NCI-H2029 treated with DMSO at 0.1 percent for 48 hours (cell line): ENCODE measurements at regions not wholly inside any gene's neighbourhood (a gene's known extent, or its start where the extent isn't known, plus 50 kb on each side); places are given as distances from the start of the nearest gene placed in this dataset.
"Not testable (repeated sequence)": the region's sequence is repeated elsewhere in the genome, so short reads cannot be mapped to it uniquely, and the experiment has no call there.

Source experiments
- DNase-seq: peaks from one replicate; lab custom pipeline; 2025; lab: John Stamatoyannopoulos, UW

DNA sequence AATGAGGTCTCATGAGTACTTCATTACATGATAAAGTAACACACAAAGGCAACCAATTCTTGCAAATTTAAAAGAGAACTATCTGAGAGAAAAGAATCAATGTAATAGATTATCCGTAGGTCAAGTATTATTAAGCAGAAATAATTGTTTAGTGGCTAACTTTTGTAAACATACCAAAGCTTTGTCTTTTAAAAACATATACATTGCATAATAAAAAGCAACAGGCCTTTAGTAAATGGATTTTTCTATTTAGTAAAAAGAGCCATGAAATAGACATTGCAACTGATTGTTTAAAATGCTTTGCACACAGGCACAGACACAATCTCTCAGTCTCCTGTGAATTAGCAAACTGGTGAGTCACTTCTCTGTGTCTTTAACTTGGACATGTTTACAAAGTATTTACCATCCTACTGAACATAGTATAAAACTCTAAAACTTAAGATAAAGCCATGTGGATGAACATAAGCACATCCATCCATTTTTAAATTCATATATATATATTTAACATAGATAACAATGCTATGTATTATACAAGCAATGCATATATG lies 518.7 kb upstream of the MGAT4C start:
- DNase-seq: no peak

DNA sequence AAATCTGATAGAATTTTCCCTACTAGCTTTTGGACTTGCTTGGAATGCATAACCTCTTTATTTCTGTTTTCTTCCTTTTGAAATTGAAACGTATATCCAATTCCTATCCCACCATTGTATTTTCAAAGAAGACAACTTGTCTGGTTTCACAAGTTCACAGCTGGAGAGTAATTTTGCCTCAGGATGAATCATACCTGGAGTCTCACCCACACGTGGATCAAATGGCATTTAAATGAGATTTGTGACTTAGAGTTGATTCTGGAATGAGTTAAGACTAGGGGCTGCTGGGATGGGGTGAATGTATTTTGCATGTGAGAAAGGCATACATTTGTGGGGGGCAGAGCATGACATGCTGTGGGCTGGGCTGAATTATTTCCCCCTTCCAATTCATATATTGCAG lies 516.5 kb upstream of the MGAT4C start:
- DNase-seq: no peak

DNA sequence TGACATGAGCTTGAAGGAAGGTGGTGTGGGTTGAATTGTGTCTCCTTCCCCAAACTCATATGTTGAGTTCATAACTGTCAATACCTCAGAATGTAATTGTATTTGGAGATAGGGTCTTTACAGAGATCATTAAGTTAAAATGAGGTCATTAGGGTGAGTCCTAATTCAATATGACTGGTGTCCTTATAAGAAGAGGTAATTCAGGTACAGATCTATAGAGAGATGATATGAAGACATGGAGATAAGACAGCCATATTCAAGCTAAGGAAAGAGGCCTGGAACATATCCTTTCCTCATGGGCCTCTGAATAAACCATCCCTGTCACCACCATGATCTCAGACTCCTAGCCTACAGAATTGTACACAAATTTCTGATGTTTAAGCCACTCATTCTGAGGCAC lies 514.7 kb upstream of the MGAT4C start:
- no peak for DNase-seq

DNA sequence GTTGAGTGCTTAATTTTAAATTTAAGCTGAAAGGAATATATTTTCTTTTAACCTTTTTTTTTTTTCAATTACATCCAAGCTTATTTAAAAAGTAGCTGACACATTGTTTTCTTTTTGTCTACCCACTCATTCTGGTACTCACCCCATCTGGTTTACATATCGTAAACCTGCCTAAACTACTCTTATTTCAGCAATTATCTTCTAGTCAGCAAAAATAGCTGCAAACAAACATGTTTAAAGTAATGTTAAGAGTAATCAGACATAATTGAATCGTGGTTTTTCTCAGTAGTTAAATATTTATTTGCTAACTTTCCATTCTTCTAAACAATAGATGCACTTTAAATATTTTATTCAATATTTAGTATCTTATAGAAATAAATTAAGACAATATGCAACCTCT lies 492.7 kb upstream of the MGAT4C start:
- no peak for DNase-seq

DNA sequence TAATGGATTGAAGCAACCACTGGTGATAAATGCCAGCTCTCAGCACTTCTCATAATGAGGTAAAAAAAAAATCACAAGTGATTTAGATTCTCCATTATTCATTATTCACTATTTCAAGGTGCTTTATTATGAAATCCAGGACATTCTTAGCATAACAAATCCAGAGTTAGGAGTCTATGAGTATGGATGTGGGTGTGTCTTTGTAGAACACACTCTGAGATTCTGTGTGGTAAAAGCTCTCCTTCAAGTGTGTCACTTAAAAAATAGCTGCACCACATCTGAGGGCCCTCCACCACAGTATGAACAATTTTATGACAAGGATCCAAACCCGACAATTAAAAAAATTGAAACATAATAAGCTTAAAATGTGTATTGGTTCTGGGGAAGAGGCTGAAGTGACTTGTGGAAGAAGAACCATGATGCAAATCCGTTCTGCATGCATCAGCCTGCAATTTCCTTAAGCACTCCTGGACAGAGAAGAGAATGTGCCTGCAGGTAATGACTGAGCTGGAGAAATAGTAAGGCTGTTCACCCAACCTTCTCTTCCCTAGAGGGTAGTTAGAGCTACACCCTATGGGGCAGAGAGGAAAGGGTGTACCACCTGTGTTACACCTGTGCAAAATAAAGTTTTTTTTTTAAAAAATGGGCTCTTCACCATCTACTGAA lies 488.5 kb upstream of the MGAT4C start:
- DNase-seq: no peak

DNA sequence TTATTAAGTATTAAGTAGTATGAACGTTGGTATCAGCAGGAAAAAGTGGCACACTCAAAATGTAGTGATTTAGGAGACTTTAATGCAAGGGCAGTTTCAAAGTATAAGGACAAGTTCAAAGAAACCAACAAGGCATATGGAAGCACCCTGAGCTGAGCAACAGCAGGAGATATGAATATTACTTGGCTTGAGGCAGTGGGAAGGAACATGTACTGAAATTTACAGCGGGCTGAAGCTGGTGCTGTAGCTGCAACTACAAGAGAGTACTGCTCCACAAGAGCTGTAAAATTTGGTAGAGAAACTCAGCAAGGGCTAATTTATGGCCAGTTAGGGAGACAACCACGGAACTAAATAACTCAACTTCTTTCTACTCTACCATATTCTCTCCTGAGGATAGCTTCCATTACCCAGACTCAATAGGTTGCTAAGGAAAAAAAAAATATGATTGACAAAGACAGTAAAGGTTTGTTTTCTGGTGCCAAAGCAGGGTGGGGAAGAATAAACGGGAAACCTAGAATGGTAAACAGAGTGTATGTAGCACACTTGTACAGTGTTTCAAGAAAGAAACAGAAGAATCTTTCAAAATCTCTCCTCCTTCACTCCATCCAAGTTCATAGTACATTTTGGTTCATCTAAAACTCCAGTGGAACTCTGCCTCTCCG lies 487.8 kb upstream of the MGAT4C start:
- DNase-seq: no peak

DNA sequence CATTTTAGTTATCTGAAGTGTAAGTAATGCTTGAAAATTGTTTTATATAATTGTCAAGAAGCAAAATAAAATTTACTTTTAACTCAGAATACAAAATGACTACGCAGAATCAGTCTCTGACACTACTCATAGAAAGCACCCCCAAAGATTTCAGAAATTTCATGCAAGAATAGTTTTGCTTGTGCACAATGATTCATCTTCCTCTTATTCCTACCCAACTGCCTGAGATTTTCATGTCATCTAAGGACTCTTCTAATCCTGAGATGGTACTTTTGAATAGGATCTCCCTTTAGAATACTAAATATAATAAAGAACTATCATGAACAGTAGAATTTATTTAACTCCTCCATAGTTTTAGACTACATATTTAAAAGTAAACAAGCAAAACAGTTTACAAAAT lies 485.3 kb upstream of the MGAT4C start:
- DNase-seq: no peak

DNA sequence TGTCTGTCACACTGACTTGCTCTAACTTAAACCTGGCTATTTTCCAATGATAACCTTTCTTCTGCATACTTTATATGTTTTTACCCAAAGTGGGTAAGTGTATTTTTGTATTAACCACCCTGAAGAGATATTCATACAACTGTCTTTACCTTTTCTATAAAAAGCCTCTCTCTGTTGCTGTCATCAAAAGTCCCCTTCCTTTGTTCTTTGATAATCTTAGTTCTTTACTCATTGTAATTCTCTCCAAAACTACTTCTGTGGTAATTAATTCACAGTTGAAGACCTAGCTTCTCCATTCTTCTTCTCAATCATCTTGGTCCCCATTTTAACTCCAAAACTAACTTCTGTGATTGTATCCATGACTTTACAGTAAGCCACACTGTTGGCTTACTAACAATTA lies 479.7 kb upstream of the MGAT4C start:
- no peak for DNase-seq

DNA sequence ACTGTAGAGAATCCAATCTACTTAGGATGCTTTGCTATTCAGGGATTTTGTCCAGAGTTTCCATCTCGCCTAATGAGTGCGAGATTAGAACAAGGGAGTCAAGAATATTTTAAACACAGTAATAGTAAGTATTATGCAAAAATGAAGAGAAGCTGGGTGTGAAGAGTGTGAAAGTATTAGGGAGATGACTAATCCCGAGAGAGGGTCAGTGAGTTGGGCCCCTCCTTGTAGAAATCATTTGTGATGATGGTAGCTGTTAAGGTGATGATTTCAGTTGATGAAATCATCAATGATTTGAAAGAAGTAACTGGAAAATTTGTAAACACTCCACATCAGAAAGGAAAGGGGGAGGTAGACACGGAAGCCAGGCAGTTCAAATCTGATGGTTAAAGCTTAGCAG lies 478.9 kb upstream of the MGAT4C start:
- DNase-seq: no peak

DNA sequence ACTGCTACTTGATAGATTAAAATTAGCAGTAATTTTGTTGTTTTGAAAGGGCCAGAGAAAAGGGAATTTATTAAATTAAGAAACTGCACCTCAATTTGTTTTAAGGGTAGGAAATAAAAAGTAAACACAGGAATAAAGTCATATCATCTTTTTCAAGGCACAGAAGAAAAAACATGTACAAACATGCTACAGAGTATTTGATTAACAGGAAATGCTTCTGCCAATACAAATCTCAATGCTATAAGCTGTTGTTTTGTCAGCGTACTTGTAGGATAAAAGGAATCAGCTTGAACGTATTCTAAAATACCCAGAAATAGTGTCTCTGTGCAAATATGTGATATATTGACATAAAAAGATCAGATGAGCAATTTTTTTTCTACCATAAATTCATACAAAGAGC lies 474.0 kb upstream of the MGAT4C start:
- DNase-seq: no peak

DNA sequence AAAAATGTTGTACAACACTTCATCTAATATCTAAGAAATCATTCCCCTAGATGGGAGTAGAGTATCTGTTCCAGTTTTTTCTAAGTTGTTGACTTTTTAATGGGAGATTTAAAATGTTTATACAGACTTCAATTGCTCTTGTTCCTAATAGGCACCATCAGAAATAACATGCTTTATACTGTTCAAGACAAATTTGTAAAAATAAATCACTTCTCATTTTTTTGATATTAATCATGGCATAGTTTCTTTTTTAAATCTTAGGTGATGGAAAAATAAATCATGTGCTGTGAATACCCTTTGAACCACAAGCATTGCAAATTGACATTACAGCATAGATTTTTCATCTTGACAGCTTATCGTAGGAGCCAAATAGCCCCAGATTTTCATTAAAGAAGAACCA lies 473.5 kb upstream of the MGAT4C start:
- DNase-seq: no peak

DNA sequence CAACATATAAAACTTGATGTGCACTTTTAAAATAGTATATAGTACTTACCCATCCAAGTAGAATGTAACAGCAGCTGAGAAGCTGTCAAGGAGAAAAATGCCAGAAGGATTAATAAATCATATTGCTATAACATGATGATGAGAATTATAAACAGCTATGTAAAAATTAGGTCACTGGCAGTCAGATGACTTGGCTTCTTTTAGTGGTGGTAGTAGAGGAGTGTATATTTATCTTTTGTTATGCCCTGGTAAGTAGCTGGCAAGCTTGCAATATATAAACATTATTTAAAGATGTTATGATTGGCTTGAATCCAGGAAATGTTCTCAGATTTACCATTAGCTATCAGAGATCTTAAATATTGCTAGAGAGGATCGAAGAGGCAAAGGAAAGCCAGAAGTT lies 471.0 kb upstream of the MGAT4C start:
- peak; percentile 58 for DNase-seq

DNA sequence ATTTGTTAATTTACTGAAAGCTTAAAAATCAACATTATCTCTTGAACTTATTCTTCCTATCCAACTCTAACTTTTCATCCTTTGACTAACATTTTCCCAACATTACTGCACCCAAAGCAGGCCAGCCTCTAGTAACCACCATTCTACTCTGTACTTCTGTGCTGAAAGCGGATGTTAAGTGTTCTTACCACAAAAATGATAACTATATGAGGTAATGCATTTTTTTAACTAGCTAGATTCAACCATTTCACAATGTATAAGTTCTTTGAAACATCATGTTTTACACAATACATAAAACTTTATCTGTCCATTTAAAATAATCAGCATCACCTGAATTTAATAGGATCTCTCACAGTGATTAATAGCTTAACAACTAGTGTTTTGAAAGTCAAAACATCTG lies 468.5 kb upstream of the MGAT4C start:
- no peak for DNase-seq

DNA sequence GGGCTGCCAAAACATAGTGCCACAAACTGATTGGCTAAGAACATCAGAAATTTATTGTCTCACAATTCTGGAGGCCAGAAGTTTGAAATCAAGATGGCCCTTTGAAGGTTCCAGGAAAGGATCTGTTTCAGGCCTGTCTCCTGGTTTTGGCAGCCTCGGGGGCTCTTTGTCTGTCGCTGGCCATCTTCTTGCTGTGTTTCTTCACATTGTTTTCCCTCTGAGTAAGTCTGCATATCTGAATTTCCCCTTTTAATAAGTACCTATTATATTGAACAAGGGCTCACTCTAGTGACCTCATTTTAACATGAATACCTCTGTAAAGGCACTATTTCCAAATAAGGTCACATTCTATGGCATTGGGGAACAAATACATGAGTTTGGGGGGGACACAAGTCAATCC lies 467.1 kb upstream of the MGAT4C start:
- no peak for DNase-seq

DNA sequence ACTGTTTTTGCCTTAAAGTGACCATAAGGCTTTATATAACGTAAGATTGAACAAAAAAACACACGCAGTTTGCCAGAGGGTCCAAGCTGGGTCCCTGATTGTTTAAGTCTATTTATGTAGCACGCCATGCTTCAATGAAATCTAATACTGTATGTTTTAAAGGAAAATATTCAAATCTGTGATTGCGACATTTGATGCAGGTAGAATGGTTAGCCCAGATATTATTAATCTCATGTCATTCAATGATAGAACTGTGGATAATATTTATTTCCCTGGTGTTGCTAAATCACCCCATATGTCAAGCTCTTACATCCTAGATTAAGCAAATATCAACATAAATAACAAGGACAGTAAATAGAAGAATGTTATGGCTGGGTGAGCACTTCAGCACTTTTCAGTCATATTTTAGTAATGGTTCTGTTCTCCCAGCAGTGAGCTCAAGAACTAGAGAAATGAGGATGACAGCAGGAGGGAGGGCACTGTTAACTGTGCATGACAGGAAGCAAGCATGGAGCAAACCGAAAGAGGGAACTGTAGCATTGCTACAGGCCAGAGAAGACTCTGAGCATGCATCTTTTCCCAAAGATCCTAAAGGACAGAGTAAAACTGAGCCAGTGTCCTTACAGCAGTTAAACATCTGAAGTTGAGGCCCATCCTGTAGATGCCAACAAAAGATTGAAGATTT lies 465.7 kb upstream of the MGAT4C start:
- no peak for DNase-seq

DNA sequence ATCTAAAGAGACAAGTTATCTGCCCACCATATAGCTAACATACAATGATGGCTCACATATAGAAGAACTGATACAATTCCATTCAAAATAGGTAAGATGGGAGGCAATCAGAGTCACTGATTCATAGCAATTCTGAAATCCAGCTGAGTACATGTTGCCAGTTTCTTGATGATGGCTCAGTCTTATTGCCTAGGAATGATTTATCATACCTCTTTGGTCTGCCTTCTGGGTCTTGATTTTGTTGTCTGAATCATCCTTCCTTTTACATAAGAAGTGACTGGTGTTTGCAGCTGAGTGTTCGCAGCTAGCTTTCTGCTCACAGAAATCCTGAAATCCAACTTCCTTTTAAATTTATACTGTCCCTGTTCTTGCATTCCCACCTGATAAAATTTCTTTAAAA lies 463.2 kb upstream of the MGAT4C start:
- DNase-seq: no peak

DNA sequence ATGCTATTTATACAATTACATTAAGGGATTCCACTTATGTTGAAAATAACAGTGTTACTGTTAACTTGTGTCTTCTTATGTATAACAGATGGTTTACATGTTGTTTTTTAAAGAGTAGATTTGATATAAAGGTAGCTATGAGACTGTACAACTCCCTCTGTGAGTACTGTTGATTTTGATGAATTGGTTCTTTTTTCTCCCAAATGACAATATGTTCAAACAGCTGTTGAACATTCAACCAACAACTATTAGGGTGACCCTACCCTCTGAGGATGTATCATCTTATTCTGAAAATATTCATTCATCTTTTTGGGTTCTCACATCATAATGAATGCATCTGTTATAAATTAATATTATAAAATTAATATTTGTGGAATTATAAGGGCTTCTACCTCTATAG lies 456.9 kb upstream of the MGAT4C start:
- no peak for DNase-seq

DNA sequence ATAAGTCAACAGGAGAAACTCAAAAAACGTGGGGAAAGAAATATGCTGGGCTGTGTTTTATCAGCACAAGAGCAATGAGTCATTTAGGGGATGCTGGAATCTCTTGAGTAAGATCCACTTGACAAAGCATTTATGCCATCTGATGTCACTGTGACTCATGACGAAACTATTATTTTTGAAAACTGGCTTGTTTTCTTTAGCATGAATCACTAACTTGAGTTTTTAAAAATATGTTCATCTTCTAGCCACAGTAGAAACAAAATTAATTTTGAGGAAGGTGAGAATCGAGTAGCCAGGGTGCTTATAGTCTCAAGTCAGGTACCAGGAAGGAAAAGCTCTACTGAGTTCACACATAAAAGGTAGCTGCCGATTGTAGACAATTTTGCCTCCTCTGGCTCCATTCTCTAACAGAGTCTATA lies 456.2 kb upstream of the MGAT4C start:
- no peak for DNase-seq

DNA sequence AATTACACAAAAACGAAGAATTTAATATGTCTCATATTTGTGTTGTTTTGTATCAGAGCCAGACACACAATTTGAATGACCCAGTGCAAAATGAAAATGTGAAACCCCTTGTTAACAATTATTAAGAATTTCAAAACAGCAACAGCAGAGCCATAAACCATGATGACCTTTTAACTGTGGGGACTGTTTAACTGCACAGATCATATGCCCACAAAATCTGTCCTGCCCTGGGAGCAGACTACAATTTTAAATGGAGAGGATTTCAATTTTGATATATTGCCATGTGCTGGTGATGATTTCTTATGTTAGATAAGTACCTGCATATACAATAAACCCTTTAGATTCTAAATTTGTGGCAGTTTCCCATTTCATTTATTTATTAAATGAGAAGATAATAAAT lies 455.5 kb upstream of the MGAT4C start:
- no peak for DNase-seq

DNA sequence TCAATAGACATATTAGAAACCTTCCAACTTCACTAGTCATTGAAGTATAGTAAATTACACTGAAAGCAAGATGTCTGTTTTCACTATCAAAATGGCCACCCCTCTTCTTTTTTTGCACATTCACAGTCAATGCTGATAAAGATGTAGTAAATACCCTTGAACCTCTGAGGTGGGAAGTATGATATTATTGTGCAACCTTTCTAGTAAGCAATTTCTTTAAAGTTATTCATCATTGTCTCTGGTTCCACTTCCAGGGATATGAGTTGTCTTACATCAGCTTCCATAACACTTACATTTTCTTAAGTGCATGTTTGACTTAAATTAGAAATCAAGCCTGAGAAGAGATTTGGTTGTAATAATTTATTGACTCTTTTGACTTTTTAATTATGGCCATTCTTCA lies 453.9 kb upstream of the MGAT4C start:
- DNase-seq: no peak

DNA sequence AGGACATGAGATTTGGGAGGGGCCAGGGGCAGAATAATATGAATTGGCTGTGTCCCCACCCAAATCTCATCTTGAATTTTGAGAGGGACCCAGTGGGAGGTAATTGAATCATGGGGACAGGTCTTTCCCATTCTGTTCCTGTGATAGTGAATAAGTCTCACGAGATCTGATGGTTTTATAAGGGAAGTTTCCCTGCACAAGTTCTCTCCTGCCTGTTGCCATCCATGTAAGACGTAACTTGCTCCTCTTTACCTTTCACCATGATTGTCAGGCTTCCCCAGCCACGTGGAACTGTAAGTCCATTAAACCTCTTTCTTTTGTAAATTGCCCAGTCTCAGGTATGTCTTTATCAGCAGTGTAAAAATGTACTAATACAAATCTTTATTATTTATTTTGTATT lies 452.8 kb upstream of the MGAT4C start:
- not testable (repeated sequence) for DNase-seq

DNA sequence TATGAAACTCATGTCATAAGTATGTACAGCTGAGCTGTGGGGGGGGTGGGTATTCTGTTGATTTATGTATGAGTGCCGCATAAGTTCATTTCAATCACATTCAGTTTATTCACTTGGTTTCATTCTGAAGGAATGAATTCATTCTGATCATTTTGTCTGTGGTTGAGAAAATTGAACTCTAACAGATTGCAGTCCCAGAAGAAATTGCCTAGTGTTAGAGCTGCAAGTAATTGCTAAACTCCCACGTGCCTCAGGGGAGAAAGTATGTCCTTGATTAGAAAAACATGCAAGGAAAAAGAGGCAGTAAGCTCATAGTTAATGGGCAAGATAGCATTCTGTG lies 442.4 kb upstream of the MGAT4C start:
- DNase-seq: no peak

DNA sequence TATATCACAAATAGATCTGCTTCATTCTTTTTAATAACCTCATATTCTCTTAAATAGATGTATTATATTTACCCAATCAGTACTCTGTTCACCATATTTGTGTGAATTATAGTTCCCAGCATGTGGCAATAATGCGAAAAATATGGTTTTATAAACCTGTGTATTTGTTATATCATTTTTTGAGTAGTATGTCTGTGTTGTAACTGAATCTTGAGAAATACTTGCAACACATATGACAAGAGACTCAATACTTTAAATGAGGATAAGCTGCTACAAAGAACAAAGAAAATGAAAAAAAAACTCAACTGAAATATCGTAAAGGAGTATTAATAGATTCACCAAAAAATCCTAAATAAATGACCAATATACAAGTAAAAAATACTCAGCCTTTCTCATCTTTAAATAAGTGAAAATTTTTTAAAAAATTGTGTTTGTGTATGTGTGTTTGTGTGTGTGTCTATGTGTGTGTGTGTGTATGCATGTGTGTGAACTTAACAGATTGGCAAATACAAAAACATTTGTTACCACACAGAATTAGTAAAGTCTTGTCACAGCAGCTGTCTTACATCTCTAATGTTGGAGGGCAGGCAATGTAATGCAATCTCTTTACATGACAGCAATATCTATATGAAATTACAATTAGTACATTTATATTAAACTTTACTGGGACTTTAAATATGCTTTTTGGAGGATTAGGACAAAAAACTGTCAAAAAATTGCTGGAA lies 441.9 kb upstream of the MGAT4C start:
- DNase-seq: no peak
